HepG2 (cell line): ENCODE measurements at regions not wholly inside any gene's neighbourhood (a gene's known extent, or its start where the extent isn't known, plus 50 kb on each side); places are given as distances from the start of the nearest gene placed in this dataset.

ENCODE experiments used
- ATAC-seq: fragments of 200-7000 bp; cut with Tn5 transposase; 3 replicates; pipeline ENCODE4 v1.9.1; 2020; ENCODE audit warnings: mild to moderate bottlenecking, moderate library complexity
- BruUV-seq: library from RNA; stranded (reverse); fragments of 400-500 nt; replicated peaks from 2 replicates; lab custom pipeline; 2021; lab: Mats Ljungman, UMichigan
- CTCF ChIA-PET: fragments of 300-600 bp; formaldehyde crosslinking; extraction: SDS; loops from one replicate; lab custom pipeline; 2021; ENCODE audit warnings: low total read pairs, inconsistent platforms, low intra/inter-chr PET ratio; lab: Yijun Ruan, JAX
- POLR2A ChIA-PET: fragments of 350-600 bp; sonication (Branson Sonifier 250); formaldehyde crosslinking; loops from one replicate; lab custom pipeline; 2020; ENCODE audit warnings: antibody characterized with exemption, inconsistent platforms; lab: Yijun Ruan, JAX
- DNase-seq: peaks from one replicate; pipeline ENCODE4 v3.0.0-alpha.2; 2015; ENCODE audit warnings: low spot score
- FAIRE-seq: peaks from 3 replicates; lab custom pipeline; 2011; peaks lifted over from hg19 to GRCh38; lab: Jason Lieb, UNC
- H2AFZ ChIP-seq: one replicate; pipeline ENCODE4 v1.6.1; 2011; ENCODE audit warnings: low read length, inconsistent platforms
- H3K27ac ChIP-seq: fragments of 300-600 bp; 3 replicates; pipeline ENCODE4 v1.8.0; 2011; ENCODE audit warnings: mixed run types, mild to moderate bottlenecking, mixed read lengths, low read length, inconsistent platforms; ENCODE audit not compliant: insufficient read depth; ENCODE audit errors: extremely low read length
- H3K27me3 ChIP-seq, 2 experiments: fragments of 200-600 bp in 1 of 2; 2 replicates in 1 of 2; 3 replicates in 1 of 2; pipeline versions ENCODE4 v1.6.0 to v1.8.0; 2011; ENCODE audit warnings: low read length in 2 of 2, mild to moderate bottlenecking in 2 of 2, moderate library complexity in 2 of 2, inconsistent platforms in 1 of 2; ENCODE audit not compliant: insufficient read depth in 2 of 2, control insufficient read depth in 1 of 2
- H3K36me3 ChIP-seq, 2 experiments: fragments of 200-600 bp in 1 of 2; replicated peaks in 1 of 2; 2 replicates in 1 of 2; 3 replicates in 1 of 2; pipeline versions ENCODE4 v1.5.1 to v1.8.0; 2011; ENCODE audit warnings: low read length in 2 of 2, inconsistent platforms in 1 of 2; ENCODE audit not compliant: insufficient read depth in 2 of 2, control insufficient read depth in 1 of 2
- H3K4me1 ChIP-seq: 2 replicates; pipeline ENCODE4 v1.5.1; 2012; ENCODE audit warnings: low read length, inconsistent platforms; ENCODE audit not compliant: insufficient read depth
- H3K4me2 ChIP-seq: 2 replicates; pipeline ENCODE4 v1.6.0; 2011; ENCODE audit warnings: low read depth, low read length, inconsistent platforms
- H3K4me3 ChIP-seq, 3 experiments: fragments of 200-600 bp in 1 of 3; sonication (generic), shearing (Covaris generic) in 1 of 3; replicated peaks in 1 of 3; 2 replicates each; pipeline ENCODE4 v1.5.1; 2011 to 2016; ENCODE audit warnings: low read length in 3 of 3, inconsistent platforms in 2 of 3, low read depth in 2 of 3, mild to moderate bottlenecking in 2 of 3, control low read depth in 1 of 3, mixed read lengths in 1 of 3; ENCODE audit not compliant: insufficient read depth in 1 of 3
- H3K79me2 ChIP-seq: one replicate; pipeline ENCODE4 v1.6.1; 2011; ENCODE audit warnings: low read length, inconsistent platforms; ENCODE audit not compliant: insufficient read depth
- H3K9ac ChIP-seq: 2 replicates; pipeline ENCODE4 v1.6.0; 2011; ENCODE audit warnings: mild to moderate bottlenecking, low read depth, low read length, inconsistent platforms; ENCODE audit not compliant: insufficient read depth
- H3K9me3 ChIP-seq: 2 replicates; pipeline ENCODE4 v1.5.1; 2012; ENCODE audit warnings: mild to moderate bottlenecking, low read length
- H4K20me1 ChIP-seq: 2 replicates; pipeline ENCODE4 v1.6.0; 2011; ENCODE audit warnings: inconsistent platforms, mild to moderate bottlenecking, low read length, moderate library complexity; ENCODE audit not compliant: insufficient read depth
- IRF9 ChIP-seq: sonication (generic); formaldehyde crosslinking; IDR thresholded peaks from 2 replicates; pipeline ENCODE4 v1.8.0; 2022; ENCODE audit warnings: missing genetic modification reagents, mild to moderate bottlenecking, borderline replicate concordance
- IRX3 ChIP-seq: sonication (generic); formaldehyde crosslinking; IDR thresholded peaks from 2 replicates; pipeline ENCODE4 v1.8.1; 2023; ENCODE audit warnings: mild to moderate bottlenecking, low read depth, missing genetic modification reagents, borderline replicate concordance
- MYPOP ChIP-seq: sonication (generic); formaldehyde crosslinking; IDR thresholded peaks from 2 replicates; pipeline ENCODE4 v1.8.1; 2023; ENCODE audit warnings: mild to moderate bottlenecking, moderate library complexity, missing genetic modification reagents
- PATZ1 ChIP-seq: sonication (generic); formaldehyde crosslinking; IDR thresholded peaks from 2 replicates; pipeline ENCODE4 v1.4.0; 2020; ENCODE audit warnings: missing genetic modification reagents
- ZBTB49 ChIP-seq: sonication (generic); formaldehyde crosslinking; IDR thresholded peaks from 2 replicates; pipeline ENCODE4 v1.4.0; 2020; ENCODE audit warnings: missing genetic modification reagents, borderline replicate concordance
- ZBTB7A ChIP-seq: sonication (generic); formaldehyde crosslinking; IDR thresholded peaks from 2 replicates; pipeline ENCODE4 v1.8.0; 2022; ENCODE audit warnings: mild to moderate bottlenecking, missing genetic modification reagents
- ZC3H13 ChIP-seq: sonication (generic); formaldehyde crosslinking; IDR thresholded peaks from 2 replicates; pipeline ENCODE4 v1.8.1; 2023; ENCODE audit warnings: mild to moderate bottlenecking, missing genetic modification reagents, moderate library complexity
- ZNF83 ChIP-seq: sonication (generic); formaldehyde crosslinking; IDR thresholded peaks from 2 replicates; pipeline ENCODE4 v1.4.0; 2020; ENCODE audit warnings: missing genetic modification reagents, mild to moderate bottlenecking, borderline replicate concordance
- ZNF850 ChIP-seq: sonication (generic); formaldehyde crosslinking; conservative IDR thresholded peaks from 2 replicates; pipeline ENCODE4 v1.9.0; 2021; ENCODE audit warnings: mild to moderate bottlenecking, missing genetic modification reagents
- WGBS: methylation state at CpG from one replicate; pipeline ENCODE4 v1.1.6; 2017; ENCODE audit warnings: low lambda C conversion rate; 5-methylcytosine and 5-hydroxymethylcytosine counted together
- in situ Hi-C: cut with HindIII; loops from 2 replicates; pipeline ENCODE4 v1.10.0; 2017; ENCODE audit warnings: low pct_unique_long_range_greater_than_20kb; ENCODE audit not compliant: extremely low pct_ligation_motif_present
- intact Hi-C: fragments of 100-400 bp; cut with micrococcal nuclease; formaldehyde crosslinking; loops from one replicate; pipeline ENCODE4 v1.10.0; 2022; ENCODE audit not compliant: unreplicated experiment
- TF ChIP-seq, protein P1 (sequence below): sonication (generic); formaldehyde crosslinking; IDR thresholded peaks from 2 replicates; pipeline ENCODE4 v1.8.1; 2022; ENCODE audit warnings: low read depth, mild to moderate bottlenecking, missing genetic modification reagents
- TF ChIP-seq, protein P2 (sequence below): IDR thresholded peaks from 2 replicates; pipeline ENCODE4 v1.6.1; 2016
- TF ChIP-seq, protein P3 (sequence below): sonication (generic); formaldehyde crosslinking; IDR thresholded peaks from 2 replicates; pipeline ENCODE4 v1.4.0; 2020; ENCODE audit warnings: mild to moderate bottlenecking, missing genetic modification reagents
- TF ChIP-seq, protein P4 (sequence below): IDR thresholded peaks from 2 replicates; pipeline ENCODE4 v1.6.1; 2016; ENCODE audit warnings: missing genetic modification reagents, missing compliant biosample characterization

DNA sequence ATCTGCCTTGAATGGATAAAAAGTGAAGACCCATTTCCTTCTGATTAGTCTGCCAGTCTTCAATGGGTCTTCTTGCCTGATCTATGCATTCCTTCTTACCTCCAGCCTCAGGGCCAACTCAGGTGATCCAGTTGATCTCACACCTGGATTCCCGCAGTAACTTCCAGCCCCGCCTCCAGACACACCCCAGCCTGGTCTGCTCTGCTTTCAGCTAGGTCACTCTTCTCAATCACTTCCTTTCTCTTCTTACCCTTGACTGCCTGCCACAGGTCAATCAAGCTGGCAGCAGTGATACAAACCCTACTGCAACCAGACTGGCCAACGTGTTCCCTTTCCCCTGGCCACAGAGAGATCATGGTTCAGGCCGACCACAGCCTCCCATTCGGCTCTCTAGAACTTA, 263.6 kb downstream of the ZNF516 start:
- intact Hi-C loops (no loop called here), in situ Hi-C loops (no loop called here)
- DNase-seq, result no peak
- Histone ChIP-seq H3K4me1 (no peaks in the 10 kb centered on the region), H3K79me2 (no peaks in the 10 kb centered on the region), H3K9ac (no peak overlapping the region), H2AFZ (no peak overlapping the region), H4K20me1 (no peaks in the 10 kb centered on the region), H3K36me3 (no peaks in the 10 kb centered on the region), H3K9me3 (no peaks in the 10 kb centered on the region), H3K27ac (no peak overlapping the region), H3K27me3 (peaks cover 2 to 13% of the 10 kb centered on the region in 2 experiments; a peak in 2 of 5 replicates), H3K4me2 (no peak overlapping the region), H3K4me3 (no peak overlapping the region)
- CTCF ChIA-PET, result no interaction called here
- WGBS, result 0% methylated on average over 5 of the region's 5 CpGs
- BruUV-seq, result no TSS peak
- no peak for FAIRE-seq
- no peak for ATAC-seq
- POLR2A ChIA-PET, result no interaction called here
- no peak for TF ChIP-seq ZNF83 (CRISPR knock-in tag)
- TF ChIP-seq, protein P1, sequence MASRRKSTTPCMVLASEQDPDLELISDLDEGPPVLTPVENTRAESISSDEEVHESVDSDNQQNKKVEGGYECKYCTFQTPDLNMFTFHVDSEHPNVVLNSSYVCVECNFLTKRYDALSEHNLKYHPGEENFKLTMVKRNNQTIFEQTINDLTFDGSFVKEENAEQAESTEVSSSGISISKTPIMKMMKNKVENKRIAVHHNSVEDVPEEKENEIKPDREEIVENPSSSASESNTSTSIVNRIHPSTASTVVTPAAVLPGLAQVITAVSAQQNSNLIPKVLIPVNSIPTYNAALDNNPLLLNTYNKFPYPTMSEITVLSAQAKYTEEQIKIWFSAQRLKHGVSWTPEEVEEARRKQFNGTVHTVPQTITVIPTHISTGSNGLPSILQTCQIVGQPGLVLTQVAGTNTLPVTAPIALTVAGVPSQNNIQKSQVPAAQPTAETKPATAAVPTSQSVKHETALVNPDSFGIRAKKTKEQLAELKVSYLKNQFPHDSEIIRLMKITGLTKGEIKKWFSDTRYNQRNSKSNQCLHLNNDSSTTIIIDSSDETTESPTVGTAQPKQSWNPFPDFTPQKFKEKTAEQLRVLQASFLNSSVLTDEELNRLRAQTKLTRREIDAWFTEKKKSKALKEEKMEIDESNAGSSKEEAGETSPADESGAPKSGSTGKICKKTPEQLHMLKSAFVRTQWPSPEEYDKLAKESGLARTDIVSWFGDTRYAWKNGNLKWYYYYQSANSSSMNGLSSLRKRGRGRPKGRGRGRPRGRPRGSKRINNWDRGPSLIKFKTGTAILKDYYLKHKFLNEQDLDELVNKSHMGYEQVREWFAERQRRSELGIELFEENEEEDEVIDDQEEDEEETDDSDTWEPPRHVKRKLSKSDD (CRISPR knock-in tag), result no peak
- TF ChIP-seq IRX3 (CRISPR knock-in tag), result no peak
- no peak for TF ChIP-seq ZBTB7A (CRISPR knock-in tag)
- TF ChIP-seq MYPOP (CRISPR knock-in tag), result no peak
- no peak for TF ChIP-seq IRF9 (CRISPR knock-in tag)
- TF ChIP-seq, protein P2, sequence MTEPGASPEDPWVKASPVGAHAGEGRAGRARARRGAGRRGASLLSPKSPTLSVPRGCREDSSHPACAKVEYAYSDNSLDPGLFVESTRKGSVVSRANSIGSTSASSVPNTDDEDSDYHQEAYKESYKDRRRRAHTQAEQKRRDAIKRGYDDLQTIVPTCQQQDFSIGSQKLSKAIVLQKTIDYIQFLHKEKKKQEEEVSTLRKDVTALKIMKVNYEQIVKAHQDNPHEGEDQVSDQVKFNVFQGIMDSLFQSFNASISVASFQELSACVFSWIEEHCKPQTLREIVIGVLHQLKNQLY (CRISPR knock-in tag), result no peak
- TF ChIP-seq, protein P3, sequence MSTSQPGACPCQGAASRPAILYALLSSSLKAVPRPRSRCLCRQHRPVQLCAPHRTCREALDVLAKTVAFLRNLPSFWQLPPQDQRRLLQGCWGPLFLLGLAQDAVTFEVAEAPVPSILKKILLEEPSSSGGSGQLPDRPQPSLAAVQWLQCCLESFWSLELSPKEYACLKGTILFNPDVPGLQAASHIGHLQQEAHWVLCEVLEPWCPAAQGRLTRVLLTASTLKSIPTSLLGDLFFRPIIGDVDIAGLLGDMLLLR (CRISPR knock-in tag), result no peak
- no peak for TF ChIP-seq ZBTB49 (CRISPR knock-in tag)
- no peak for TF ChIP-seq ZNF850
- TF ChIP-seq ZC3H13 (CRISPR knock-in tag), result no peak
- TF ChIP-seq, protein P4, sequence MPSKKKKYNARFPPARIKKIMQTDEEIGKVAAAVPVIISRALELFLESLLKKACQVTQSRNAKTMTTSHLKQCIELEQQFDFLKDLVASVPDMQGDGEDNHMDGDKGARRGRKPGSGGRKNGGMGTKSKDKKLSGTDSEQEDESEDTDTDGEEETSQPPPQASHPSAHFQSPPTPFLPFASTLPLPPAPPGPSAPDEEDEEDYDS (CRISPR knock-in tag), result no peak
- no peak for TF ChIP-seq PATZ1 (CRISPR knock-in tag)
